ENCODE measurements at regions not wholly inside any gene's neighbourhood (a gene's known extent, or its start where the extent isn't known, plus 50 kb on each side); places are given as distances from the start of the nearest gene placed in this dataset.
"Not testable (repeated sequence)": the region's sequence is repeated elsewhere in the genome, so short reads cannot be mapped to it uniquely, and the experiment has no call there.

DNA sequence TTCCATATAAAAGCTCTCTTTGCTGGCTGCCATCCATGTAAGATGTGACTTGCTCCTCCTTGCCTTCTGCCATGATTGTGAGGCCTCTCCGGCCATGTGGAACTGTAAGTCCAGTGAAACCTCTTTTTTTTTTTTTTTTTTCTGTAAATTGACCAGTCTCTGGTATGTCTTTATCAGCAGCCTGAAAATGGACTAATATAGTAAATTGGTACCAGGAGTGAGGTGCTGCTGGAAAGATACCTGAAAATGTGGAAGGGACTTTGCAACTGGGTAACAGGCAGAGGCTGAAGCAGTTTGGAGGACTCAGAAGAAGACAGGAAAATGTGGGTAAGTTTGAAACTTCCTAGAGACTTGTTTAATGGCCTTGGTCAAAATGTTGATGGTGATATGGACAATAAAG is 124.3 kb upstream of the AADAT start:
- Histone ChIP-seq H3K36me3 (ENCODE audit: insufficient read depth, low read length) (no peaks in the 10 kb centered on the region), H3F3A (ENCODE audit: insufficient read depth, low read length, poor library complexity, severe bottlenecking) (no peaks in the 10 kb centered on the region), H3K79me2 (replicated peaks; ENCODE audit: insufficient read depth, low read length) (no peaks in the 10 kb centered on the region), H3K9me2 (ENCODE audit: insufficient read depth, low read length) (no peaks in the 10 kb centered on the region), H3K27me3 (ENCODE audit: insufficient read depth, low read depth, low read length) (no peaks in the 10 kb centered on the region), H3K4me2 (ENCODE audit: low read length) (no peak overlapping the region), H3K27ac (ENCODE audit: low read length) (no peak overlapping the region), H3K4me3 (ENCODE audit: low read length) (no peak overlapping the region), H2AFZ (ENCODE audit: low read depth, low read length) (no peak overlapping the region), H3K9me3 (ENCODE audit: low read length) (peaks cover 3% of the 10 kb centered on the region), H4K20me1 (ENCODE audit: insufficient read depth) (no peaks in the 10 kb centered on the region), H3K9ac (ENCODE audit: low read length) (no peak overlapping the region)
- TF ChIP-seq POLR2AphosphoS5 (IDR thresholded peaks at IDR 0.05) (no peak), EP300 (conservative IDR thresholded peaks at IDR 0.05; ENCODE audit: poor library complexity, severe bottlenecking) (no peak), RAD21 (conservative IDR thresholded peaks at IDR 0.05) (no peak), EZH2 (IDR thresholded peaks at IDR 0.05; ENCODE audit: borderline replicate concordance, insufficient read depth, low read length, poor library complexity, severe bottlenecking) (no peak), MXI1 (conservative IDR thresholded peaks at IDR 0.05; ENCODE audit: poor library complexity, severe bottlenecking) (no peak), TAF1 (IDR thresholded peaks at IDR 0.05; ENCODE audit: low read depth) (no peak)
- TF ChIP-seq, protein P1, sequence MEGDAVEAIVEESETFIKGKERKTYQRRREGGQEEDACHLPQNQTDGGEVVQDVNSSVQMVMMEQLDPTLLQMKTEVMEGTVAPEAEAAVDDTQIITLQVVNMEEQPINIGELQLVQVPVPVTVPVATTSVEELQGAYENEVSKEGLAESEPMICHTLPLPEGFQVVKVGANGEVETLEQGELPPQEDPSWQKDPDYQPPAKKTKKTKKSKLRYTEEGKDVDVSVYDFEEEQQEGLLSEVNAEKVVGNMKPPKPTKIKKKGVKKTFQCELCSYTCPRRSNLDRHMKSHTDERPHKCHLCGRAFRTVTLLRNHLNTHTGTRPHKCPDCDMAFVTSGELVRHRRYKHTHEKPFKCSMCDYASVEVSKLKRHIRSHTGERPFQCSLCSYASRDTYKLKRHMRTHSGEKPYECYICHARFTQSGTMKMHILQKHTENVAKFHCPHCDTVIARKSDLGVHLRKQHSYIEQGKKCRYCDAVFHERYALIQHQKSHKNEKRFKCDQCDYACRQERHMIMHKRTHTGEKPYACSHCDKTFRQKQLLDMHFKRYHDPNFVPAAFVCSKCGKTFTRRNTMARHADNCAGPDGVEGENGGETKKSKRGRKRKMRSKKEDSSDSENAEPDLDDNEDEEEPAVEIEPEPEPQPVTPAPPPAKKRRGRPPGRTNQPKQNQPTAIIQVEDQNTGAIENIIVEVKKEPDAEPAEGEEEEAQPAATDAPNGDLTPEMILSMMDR (IDR thresholded peaks at IDR 0.05; ENCODE audit: poor library complexity, severe bottlenecking) = no peak

DNA sequence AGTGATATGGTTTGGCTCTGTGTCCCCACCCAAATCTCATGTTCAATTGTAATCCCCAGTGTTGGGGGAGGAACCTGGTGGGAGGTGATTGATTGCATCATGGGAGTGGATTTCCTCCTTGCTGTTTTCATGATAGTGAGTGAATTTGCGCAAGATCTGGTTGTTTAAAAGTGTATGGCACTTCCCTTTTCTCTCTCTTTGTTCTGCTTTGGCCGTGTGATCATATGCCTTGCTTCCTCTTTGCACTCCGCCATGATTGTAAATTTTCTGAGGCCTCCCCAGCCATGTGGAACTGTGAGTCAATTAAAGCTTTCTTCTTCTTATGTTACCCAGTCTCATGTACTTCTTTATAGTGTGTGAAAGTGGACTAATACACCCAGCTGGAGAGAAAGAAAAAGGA is 113.0 kb upstream of the AADAT start:
- Histone ChIP-seq H3K27me3 (ENCODE audit: insufficient read depth, low read depth, low read length) (no peaks in the 10 kb centered on the region), H3K79me2 (replicated peaks; ENCODE audit: insufficient read depth, low read length) (no peaks in the 10 kb centered on the region), H3F3A (ENCODE audit: insufficient read depth, low read length, poor library complexity, severe bottlenecking) (no peaks in the 10 kb centered on the region), H3K4me3 (ENCODE audit: low read length) (no peak overlapping the region), H4K20me1 (ENCODE audit: insufficient read depth) (no peaks in the 10 kb centered on the region), H3K36me3 (ENCODE audit: insufficient read depth, low read length) (no peaks in the 10 kb centered on the region), H3K9me3 (ENCODE audit: low read length) (no peaks in the 10 kb centered on the region), H3K4me2 (ENCODE audit: low read length) (no peak overlapping the region), H3K27ac (ENCODE audit: low read length) (no peak overlapping the region), H3K9ac (ENCODE audit: low read length) (no peak overlapping the region), H3K9me2 (ENCODE audit: insufficient read depth, low read length) (no peaks in the 10 kb centered on the region), H2AFZ (ENCODE audit: low read depth, low read length) (no peak overlapping the region)
- TF ChIP-seq EP300 (conservative IDR thresholded peaks at IDR 0.05; ENCODE audit: poor library complexity, severe bottlenecking) (no peak), SMC3 (conservative IDR thresholded peaks at IDR 0.05; ENCODE audit: poor library complexity) (no peak), RAD21 (conservative IDR thresholded peaks at IDR 0.05) (no peak)

GRCh38 chr4:170198747-170199146 is 109.0 kb upstream of the AADAT start:
- TF ChIP-seq EZH2 (IDR thresholded peaks at IDR 0.05; ENCODE audit: borderline replicate concordance, insufficient read depth, low read length, poor library complexity, severe bottlenecking) = no peak
- TF ChIP-seq SMC3 (conservative IDR thresholded peaks at IDR 0.05; ENCODE audit: poor library complexity) = peak; percentile 76
- TF ChIP-seq MXI1 (conservative IDR thresholded peaks at IDR 0.05; ENCODE audit: poor library complexity, severe bottlenecking) = no peak
- TF ChIP-seq RAD21 (conservative IDR thresholded peaks at IDR 0.05) = peak; percentile 80
- no peak for TF ChIP-seq EP300 (conservative IDR thresholded peaks at IDR 0.05; ENCODE audit: poor library complexity, severe bottlenecking)
- no peak for TF ChIP-seq POLR2AphosphoS5 (IDR thresholded peaks at IDR 0.05)
- TF ChIP-seq, protein P2, sequence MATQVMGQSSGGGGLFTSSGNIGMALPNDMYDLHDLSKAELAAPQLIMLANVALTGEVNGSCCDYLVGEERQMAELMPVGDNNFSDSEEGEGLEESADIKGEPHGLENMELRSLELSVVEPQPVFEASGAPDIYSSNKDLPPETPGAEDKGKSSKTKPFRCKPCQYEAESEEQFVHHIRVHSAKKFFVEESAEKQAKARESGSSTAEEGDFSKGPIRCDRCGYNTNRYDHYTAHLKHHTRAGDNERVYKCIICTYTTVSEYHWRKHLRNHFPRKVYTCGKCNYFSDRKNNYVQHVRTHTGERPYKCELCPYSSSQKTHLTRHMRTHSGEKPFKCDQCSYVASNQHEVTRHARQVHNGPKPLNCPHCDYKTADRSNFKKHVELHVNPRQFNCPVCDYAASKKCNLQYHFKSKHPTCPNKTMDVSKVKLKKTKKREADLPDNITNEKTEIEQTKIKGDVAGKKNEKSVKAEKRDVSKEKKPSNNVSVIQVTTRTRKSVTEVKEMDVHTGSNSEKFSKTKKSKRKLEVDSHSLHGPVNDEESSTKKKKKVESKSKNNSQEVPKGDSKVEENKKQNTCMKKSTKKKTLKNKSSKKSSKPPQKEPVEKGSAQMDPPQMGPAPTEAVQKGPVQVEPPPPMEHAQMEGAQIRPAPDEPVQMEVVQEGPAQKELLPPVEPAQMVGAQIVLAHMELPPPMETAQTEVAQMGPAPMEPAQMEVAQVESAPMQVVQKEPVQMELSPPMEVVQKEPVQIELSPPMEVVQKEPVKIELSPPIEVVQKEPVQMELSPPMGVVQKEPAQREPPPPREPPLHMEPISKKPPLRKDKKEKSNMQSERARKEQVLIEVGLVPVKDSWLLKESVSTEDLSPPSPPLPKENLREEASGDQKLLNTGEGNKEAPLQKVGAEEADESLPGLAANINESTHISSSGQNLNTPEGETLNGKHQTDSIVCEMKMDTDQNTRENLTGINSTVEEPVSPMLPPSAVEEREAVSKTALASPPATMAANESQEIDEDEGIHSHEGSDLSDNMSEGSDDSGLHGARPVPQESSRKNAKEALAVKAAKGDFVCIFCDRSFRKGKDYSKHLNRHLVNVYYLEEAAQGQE (IDR thresholded peaks at IDR 0.05; ENCODE audit: borderline replicate concordance) = no peak
- TF ChIP-seq, protein P1 (IDR thresholded peaks at IDR 0.05; ENCODE audit: poor library complexity, severe bottlenecking) = peak; percentile 76
- no peak for TF ChIP-seq TAF1 (IDR thresholded peaks at IDR 0.05; ENCODE audit: low read depth)
- Histone ChIP-seq H3F3A (ENCODE audit: insufficient read depth, low read length, poor library complexity, severe bottlenecking) (no peaks in the 10 kb centered on the region), H3K9me3 (ENCODE audit: low read length) (no peaks in the 10 kb centered on the region), H4K20me1 (ENCODE audit: insufficient read depth) (no peaks in the 10 kb centered on the region), H3K27ac (ENCODE audit: low read length) (no peak overlapping the region), H2AFZ (ENCODE audit: low read depth, low read length) (no peak overlapping the region), H3K9ac (ENCODE audit: low read length) (no peak overlapping the region), H3K4me3 (ENCODE audit: low read length) (no peak overlapping the region), H3K4me2 (ENCODE audit: low read length) (no peak overlapping the region), H3K9me2 (ENCODE audit: insufficient read depth, low read length) (no peaks in the 10 kb centered on the region), H3K27me3 (ENCODE audit: insufficient read depth, low read depth, low read length) (no peaks in the 10 kb centered on the region), H3K79me2 (replicated peaks; ENCODE audit: insufficient read depth, low read length) (no peaks in the 10 kb centered on the region), H3K36me3 (ENCODE audit: insufficient read depth, low read length) (no peaks in the 10 kb centered on the region)

- not testable (repeated sequence) for H3F3A ChIP-seq (ENCODE audit: insufficient read depth, low read length, poor library complexity, severe bottlenecking); H3K27me3 ChIP-seq (ENCODE audit: insufficient read depth, low read depth, low read length); H3K9me3 ChIP-seq (ENCODE audit: low read length); H4K20me1 ChIP-seq (ENCODE audit: insufficient read depth); H3K4me3 ChIP-seq (ENCODE audit: low read length); H3K9ac ChIP-seq (ENCODE audit: low read length); H3K9me2 ChIP-seq (ENCODE audit: insufficient read depth, low read length); H3K79me2 ChIP-seq (replicated peaks; ENCODE audit: insufficient read depth, low read length); H3K4me2 ChIP-seq (ENCODE audit: low read length); H3K27ac ChIP-seq (ENCODE audit: low read length); H2AFZ ChIP-seq (ENCODE audit: low read depth, low read length); H3K36me3 ChIP-seq (ENCODE audit: insufficient read depth, low read length)
Observed at GRCh38 chr4:170194794-170195193, 105.0 kb upstream of the AADAT start.
